A549 (cell line): ENCODE measurements at regions not wholly inside any gene's neighbourhood (a gene's known extent, or its start where the extent isn't known, plus 50 kb on each side); places are given as distances from the start of the nearest gene placed in this dataset.

ENCODE experiments used
- ATAC-seq, 2 experiments: fragments of 200-7000 bp in 1 of 2; fragments of >200 bp in 1 of 2; cut with Nextera tagmentation in 1 of 2; cut with Tn5 transposase in 1 of 2; 3 replicates each; pipeline versions ENCODE4 v1.8.0 to v1.9.1; 2018 to 2020; ENCODE audit warnings: mild to moderate bottlenecking in 1 of 2, moderate library complexity in 1 of 2
- CTCF ChIA-PET: fragments of 300-600 bp; sonication (Branson Sonifier 250); formaldehyde crosslinking; extraction: SDS; loops from one replicate; lab custom pipeline; 2021; ENCODE audit warnings: antibody characterized with exemption, inconsistent platforms; lab: Yijun Ruan, JAX
- POLR2A ChIA-PET: fragments of 350-600 bp; formaldehyde crosslinking; extraction: SDS; loops from one replicate; lab custom pipeline; 2021; ENCODE audit warnings: antibody characterized with exemption, inconsistent platforms; lab: Yijun Ruan, JAX
- DNase-seq, 2 experiments: peaks; one replicate each; pipeline versions ENCODE4 v3.0.0 to v3.0.0-alpha.2; 2011 to 2016; ENCODE audit warnings: low read depth in 1 of 2, low spot score in 1 of 2
- FAIRE-seq: peaks from 2 replicates; lab custom pipeline; 2011; peaks lifted over from hg19 to GRCh38; lab: Jason Lieb, UNC
- H3K27ac ChIP-seq, 2 experiments: fragments of >200 bp; sonication (Bioruptor Twin); formaldehyde crosslinking; 3 replicates each; pipeline ENCODE4 v1.5.1; 2016 to 2017
- H3K4me1 ChIP-seq: fragments of >200 bp; sonication (Bioruptor Twin); formaldehyde crosslinking; 3 replicates; pipeline ENCODE4 v1.6.1; 2016
- H3K4me2 ChIP-seq: fragments of >200 bp; sonication (Bioruptor Twin); formaldehyde crosslinking; 3 replicates; pipeline ENCODE4 v1.6.1; 2016
- H3K4me3 ChIP-seq: fragments of >200 bp; sonication (Bioruptor Twin); formaldehyde crosslinking; 3 replicates; pipeline ENCODE4 v1.5.1; 2016
- H3K9me3 ChIP-seq: fragments of >200 bp; sonication (Bioruptor Twin); formaldehyde crosslinking; 3 replicates; pipeline ENCODE4 v1.6.1; 2016
- BHLHE40 ChIP-seq: IDR thresholded peaks from 2 replicates; pipeline ENCODE4 v1.6.1; 2012; ENCODE audit warnings: low read depth, low read length, inconsistent platforms
- CBX2 ChIP-seq: fragments of 200-600 bp; sonication (generic); IDR thresholded peaks from 2 replicates; pipeline ENCODE4 v1.6.1; 2016; ENCODE audit warnings: low read depth, mild to moderate bottlenecking, borderline replicate concordance
- CHD2 ChIP-seq: fragments of 150-350 bp; IDR thresholded peaks from 2 replicates; pipeline ENCODE4 v1.6.1; 2014; ENCODE audit warnings: low read length; ENCODE audit not compliant: partially characterized antibody
- E2F6 ChIP-seq: IDR thresholded peaks from 2 replicates; pipeline ENCODE4 v1.6.1; 2012; ENCODE audit warnings: low read depth, borderline replicate concordance
- EHF ChIP-seq: fragments of 250-450 bp; sonication (Bioruptor Pico); IDR thresholded peaks from 2 replicates; pipeline ENCODE4 v1.5.0; 2020; ENCODE audit warnings: mild to moderate bottlenecking
- EHMT2 ChIP-seq: fragments of 200-600 bp; sonication (generic); IDR thresholded peaks from 2 replicates; pipeline ENCODE4 v1.6.1; 2016; ENCODE audit warnings: antibody characterized with exemption, low read depth, mild to moderate bottlenecking, moderate library complexity
- FOXS1 ChIP-seq: fragments of 250-450 bp; sonication (Bioruptor Pico); IDR thresholded peaks from 2 replicates; pipeline ENCODE4 v1.5.0; 2020; ENCODE audit warnings: mild to moderate bottlenecking, moderate library complexity
- HDAC2 ChIP-seq: fragments of 200-600 bp; sonication (generic); IDR thresholded peaks from 2 replicates; pipeline ENCODE4 v1.6.1; 2016
- HES2 ChIP-seq: fragments of >200 bp; sonication (Bioruptor Twin); formaldehyde crosslinking; IDR thresholded peaks from 2 replicates; pipeline ENCODE4 v1.6.1; 2016
- HMGXB4 ChIP-seq: fragments of 250-450 bp; sonication (Bioruptor Pico); IDR thresholded peaks from 2 replicates; pipeline ENCODE4 v1.5.0; 2021; ENCODE audit warnings: mild to moderate bottlenecking, moderate library complexity, borderline replicate concordance
- HOXB5 ChIP-seq: fragments of 250-450 bp; sonication (Bioruptor Pico); IDR thresholded peaks from 2 replicates; pipeline ENCODE4 v1.5.0; 2020; ENCODE audit warnings: mild to moderate bottlenecking, moderate library complexity
- JUN ChIP-seq, 2 experiments: fragments of >200 bp; sonication (Bioruptor Twin); formaldehyde crosslinking; IDR thresholded peaks; 2 replicates in 1 of 2; 3 replicates in 1 of 2; pipeline ENCODE4 v1.6.1; 2016 to 2017
- MAZ ChIP-seq: fragments of 150-350 bp; IDR thresholded peaks from 2 replicates; pipeline ENCODE4 v1.6.1; 2014; ENCODE audit warnings: antibody characterized with exemption, low read depth, low read length, borderline replicate concordance
- MYC ChIP-seq: IDR thresholded peaks from 2 replicates; pipeline ENCODE4 v1.6.1; 2012; ENCODE audit warnings: mild to moderate bottlenecking, inconsistent platforms, low read length, improper control_type of control experiment, borderline replicate concordance
- NPAS2 ChIP-seq: fragments of 250-450 bp; sonication (Bioruptor Pico); IDR thresholded peaks from 2 replicates; pipeline ENCODE4 v1.8.0; 2022; ENCODE audit warnings: mild to moderate bottlenecking, moderate library complexity, borderline replicate concordance
- NR3C1 ChIP-seq: fragments of >200 bp; sonication (Bioruptor Twin); formaldehyde crosslinking; IDR thresholded peaks from 3 replicates; pipeline ENCODE4 v1.6.1; 2017
- PBX3 ChIP-seq: IDR thresholded peaks from 2 replicates; pipeline ENCODE4 v1.6.1; 2012
- RARB ChIP-seq: fragments of 250-450 bp; sonication (Bioruptor Pico); IDR thresholded peaks from 2 replicates; pipeline ENCODE4 v1.8.0; 2021; ENCODE audit warnings: mild to moderate bottlenecking, moderate library complexity
- REST ChIP-seq: fragments of 200-600 bp; sonication (generic); IDR thresholded peaks from 2 replicates; pipeline ENCODE4 v1.6.1; 2016; ENCODE audit warnings: antibody characterized with exemption, mild to moderate bottlenecking, moderate library complexity
- TP53 ChIP-seq: fragments of 250-450 bp; sonication (Bioruptor Pico); IDR thresholded peaks from 2 replicates; pipeline ENCODE4 v1.5.0; 2021; ENCODE audit warnings: mild to moderate bottlenecking, moderate library complexity
- WGBS: methylation state at CpG from one replicate; pipeline ENCODE4 v1.1.6; 2017; ENCODE audit errors: missing lambda C conversion rate; 5-methylcytosine and 5-hydroxymethylcytosine counted together

GRCh38 chr3:193980326-193980725 lies 155.6 kb upstream of the HES1 start:
- Histone ChIP-seq H3K27ac (no peak overlapping the region), H3K4me2 (no peak overlapping the region), H3K4me3 (no peak overlapping the region), H3K9me3 (no peaks in the 10 kb centered on the region), H3K4me1 (peaks cover 4% of the 10 kb centered on the region; the same call in 2 of the 3 replicates)
- CTCF ChIA-PET: no interaction called here
- DNase-seq (no peak), ATAC-seq (no peak), FAIRE-seq (no peak)
- WGBS: 93% methylated on average over 7 of the region's 7 CpGs
- POLR2A ChIA-PET: no interaction called here
- TF ChIP-seq EHF (CRISPR knock-in tag) (no peak), TP53 (CRISPR knock-in tag) (no peak), MYC (no peak), CHD2 (no peak), JUN (IDR thresholded peaks at IDR 0.05) (no peak), BHLHE40 (no peak), EHMT2 (no peak), PBX3 (no peak), E2F6 (no peak), HOXB5 (no peak), FOXS1 (no peak), HDAC2 (no peak), NPAS2 (CRISPR knock-in tag) (no peak), REST (no peak), CBX2 (no peak), RARB (CRISPR knock-in tag) (no peak)

GRCh38 chr3:193980905-193981304 lies 155.0 kb upstream of the HES1 start:
- Histone ChIP-seq H3K9me3 (no peaks in the 10 kb centered on the region), H3K27ac (no peak overlapping the region), H3K4me1 (no peaks in the 10 kb centered on the region; the same call in 2 of the 3 replicates), H3K4me2 (no peak overlapping the region), H3K4me3 (no peak overlapping the region)
- ChIA-PET POLR2A (no interaction called here), CTCF (interaction anchor here (0.8 kb wide), 1 partner anchor 10 kb away, joined by 3 read pairs; no protein-coding TSS in a partner anchor)
- WGBS: 77% methylated on average over 3 of the region's 3 CpGs
- FAIRE-seq (no peak), DNase-seq (no peak), ATAC-seq (no peak)
- TF ChIP-seq RARB (CRISPR knock-in tag): no peak
- no peak for TF ChIP-seq NR3C1
- no peak for TF ChIP-seq HES2
- no peak for TF ChIP-seq MAZ
- TF ChIP-seq HMGXB4 (CRISPR knock-in tag): no peak
